ENCODE measurements at regions not wholly inside any gene's neighbourhood (a gene's known extent, or its start where the extent isn't known, plus 50 kb on each side); places are given as distances from the start of the nearest gene placed in this dataset.

GRCh38 chr10:42953684-42954674, 122.9 kb upstream of the RET start:
- POLR2A ChIA-PET = no interaction called here
- TF ChIP-seq, protein P1, sequence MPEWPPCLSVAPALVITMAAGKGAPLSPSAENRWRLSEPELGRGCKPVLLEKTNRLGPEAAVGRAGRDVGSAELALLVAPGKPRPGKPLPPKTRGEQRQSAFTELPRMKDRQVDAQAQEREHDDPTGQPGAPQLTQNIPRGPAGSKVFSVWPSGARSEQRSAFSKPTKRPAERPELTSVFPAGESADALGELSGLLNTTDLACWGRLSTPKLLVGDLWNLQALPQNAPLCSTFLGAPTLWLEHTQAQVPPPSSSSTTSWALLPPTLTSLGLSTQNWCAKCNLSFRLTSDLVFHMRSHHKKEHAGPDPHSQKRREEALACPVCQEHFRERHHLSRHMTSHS (tag by site-specific recombination; IDR thresholded peaks at IDR 0.05) = no peak
- TF ChIP-seq TRIM28 (IDR thresholded peaks at IDR 0.05; ENCODE audit: borderline replicate concordance, low read length) (no peak), SALL2 (tag by site-specific recombination; IDR thresholded peaks at IDR 0.05; ENCODE audit: borderline replicate concordance) (no peak), ZNF248 (tag by site-specific recombination; IDR thresholded peaks at IDR 0.05) (no peak), ZNF350 (tag by site-specific recombination; IDR thresholded peaks at IDR 0.05) (no peak), ZNF792 (tag by site-specific recombination; IDR thresholded peaks at IDR 0.05) (no peak), TCF7L2 (IDR thresholded peaks at IDR 0.05; ENCODE audit: borderline replicate concordance, low read depth, low read length) (no peak), ZNF10 (tag by site-specific recombination; IDR thresholded peaks at IDR 0.05) (no peak), ZNF19 (tag by site-specific recombination; IDR thresholded peaks at IDR 0.05; ENCODE audit: low read depth) (no peak), ZNF211 (tag by site-specific recombination; IDR thresholded peaks at IDR 0.05; ENCODE audit: low read depth) (no peak), ZNF561 (tag by site-specific recombination; IDR thresholded peaks at IDR 0.05; ENCODE audit: borderline replicate concordance) (no peak), ZNF16 (tag by site-specific recombination; IDR thresholded peaks at IDR 0.05; ENCODE audit: low read depth) (no peak), ZNF658 (tag by site-specific recombination; IDR thresholded peaks at IDR 0.05) (no peak), ZNF280D (tag by site-specific recombination; IDR thresholded peaks at IDR 0.05) (no peak), ZIC2 (tag by site-specific recombination; IDR thresholded peaks at IDR 0.05) (no peak), ZNF548 (tag by site-specific recombination; IDR thresholded peaks at IDR 0.05) (no peak), ZNF785 (tag by site-specific recombination; IDR thresholded peaks at IDR 0.05) (no peak)
- TF ChIP-seq, protein P2, sequence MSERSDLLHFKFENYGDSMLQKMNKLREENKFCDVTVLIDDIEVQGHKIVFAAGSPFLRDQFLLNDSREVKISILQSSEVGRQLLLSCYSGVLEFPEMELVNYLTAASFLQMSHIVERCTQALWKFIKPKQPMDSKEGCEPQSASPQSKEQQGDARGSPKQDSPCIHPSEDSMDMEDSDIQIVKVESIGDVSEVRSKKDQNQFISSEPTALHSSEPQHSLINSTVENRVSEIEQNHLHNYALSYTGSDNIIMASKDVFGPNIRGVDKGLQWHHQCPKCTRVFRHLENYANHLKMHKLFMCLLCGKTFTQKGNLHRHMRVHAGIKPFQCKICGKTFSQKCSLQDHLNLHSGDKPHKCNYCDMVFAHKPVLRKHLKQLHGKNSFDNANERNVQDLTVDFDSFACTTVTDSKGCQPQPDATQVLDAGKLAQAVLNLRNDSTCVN (tag by site-specific recombination; optimal IDR thresholded peaks at IDR 0.05) = no peak

GRCh38 chr10:42954766-42955492, 121.9 kb upstream of the RET start:
- ChIA-PET POLR2A (no interaction called here), CTCF (no interaction called here)
- H3K4me3 ChIP-seq (ENCODE audit: low read depth, low read length) = no peak overlapping the region
- H3K27ac ChIP-seq (ENCODE audit: extremely low read depth, low read depth, low read length) = no peak overlapping the region
- H3K36me3 ChIP-seq (ENCODE audit: control insufficient read depth in 2 of 2, insufficient read depth in 1 of 2, low read length in 2 of 2) = no peaks in the 10 kb centered on the region
- no peaks in the 10 kb centered on the region; the same call in 1 of the 2 replicates for H3K4me1 ChIP-seq (ENCODE audit: control insufficient read depth, insufficient read depth, low read length)
- H3K9me3 ChIP-seq (ENCODE audit: control insufficient read depth, insufficient read depth, low read depth, low read length) = no peaks in the 10 kb centered on the region
- TF ChIP-seq ZNF530 (tag by site-specific recombination; IDR thresholded peaks at IDR 0.05; ENCODE audit: low read depth) (no peak), KLF8 (tag by site-specific recombination; IDR thresholded peaks at IDR 0.05) (no peak), ZBTB20 (tag by site-specific recombination; IDR thresholded peaks at IDR 0.05) (no peak), ZNF529 (tag by site-specific recombination; IDR thresholded peaks at IDR 0.05; ENCODE audit: insufficient replicate concordance) (no peak), ZNF202 (tag by site-specific recombination; IDR thresholded peaks at IDR 0.05; ENCODE audit: borderline replicate concordance) (no peak), ZNF335 (tag by site-specific recombination; conservative IDR thresholded peaks at IDR 0.05) (no peak), ZBTB48 (tag by site-specific recombination; IDR thresholded peaks at IDR 0.05) (no peak), BCL11A (tag by site-specific recombination; IDR thresholded peaks at IDR 0.05; ENCODE audit: low read depth) (no peak), ZNF792 (tag by site-specific recombination; IDR thresholded peaks at IDR 0.05) (no peak)

More at GRCh38 chr10:42953684-42954674, 122.9 kb upstream of the RET start:
- Histone ChIP-seq H3K9me3 (ENCODE audit: control insufficient read depth, insufficient read depth, low read depth, low read length) (no peaks in the 10 kb centered on the region), H3K27ac (ENCODE audit: extremely low read depth, low read depth, low read length) (no peak overlapping the region), H3K4me1 (ENCODE audit: control insufficient read depth, insufficient read depth, low read length) (no peaks in the 10 kb centered on the region; the same call in 1 of the 2 replicates), H3K36me3 (ENCODE audit: control insufficient read depth in 2 of 2, insufficient read depth in 1 of 2, low read length in 2 of 2) (no peaks in the 10 kb centered on the region), H3K4me3 (ENCODE audit: low read depth, low read length) (no peak overlapping the region)
- CTCF ChIA-PET = interaction anchor here (0.5 kb wide), 1 partner anchor 10 kb away, joined by 3 read pairs; no protein-coding TSS in a partner anchor

Measured in HEK293 (cell line).